ENCODE measurements at regions not wholly inside any gene's neighbourhood (a gene's known extent, or its start where the extent isn't known, plus 50 kb on each side); places are given as distances from the start of the nearest gene placed in this dataset.
"Not testable (repeated sequence)": the region's sequence is repeated elsewhere in the genome, so short reads cannot be mapped to it uniquely, and the experiment has no call there.

- no peak for DNase-seq (ENCODE audit: extremely low read depth, low read depth)
- H3K4me3 ChIP-seq (replicated peaks; ENCODE audit: low read depth, low read length) = no peak overlapping the region
- TF ChIP-seq CTCF (IDR thresholded peaks at IDR 0.05; ENCODE audit: low read depth, low read length, missing control alignments) = no peak
Measured at GRCh38 chr4:92012899-92013867, 290.6 kb upstream of the GRID2 start.

- no peak for DNase-seq (ENCODE audit: extremely low read depth, low read depth)
- TF ChIP-seq CTCF (IDR thresholded peaks at IDR 0.05; ENCODE audit: low read depth, low read length, missing control alignments) = no peak
- no peak overlapping the region for H3K4me3 ChIP-seq (replicated peaks; ENCODE audit: low read depth, low read length)
Measured at GRCh38 chr4:92014067-92014466, 289.7 kb upstream of the GRID2 start.

GRCh38 chr4:92021203-92021602 lies 282.6 kb upstream of the GRID2 start:
- DNase-seq (ENCODE audit: extremely low read depth, low read depth) = no peak
- TF ChIP-seq CTCF (IDR thresholded peaks at IDR 0.05; ENCODE audit: low read depth, low read length, missing control alignments) = no peak
- H3K4me3 ChIP-seq (replicated peaks; ENCODE audit: low read depth, low read length) = no peak overlapping the region

- H3K4me3 ChIP-seq (replicated peaks; ENCODE audit: low read depth, low read length) = no peak overlapping the region
- no peak for DNase-seq (ENCODE audit: extremely low read depth, low read depth)
- no peak for TF ChIP-seq CTCF (IDR thresholded peaks at IDR 0.05; ENCODE audit: low read depth, low read length, missing control alignments)
Measured at GRCh38 chr4:92021788-92022187, 282.0 kb upstream of the GRID2 start.

GRCh38 chr4:92028830-92029229 lies 274.9 kb upstream of the GRID2 start:
- H3K4me3 ChIP-seq (replicated peaks; ENCODE audit: low read depth, low read length); DNase-seq (ENCODE audit: extremely low read depth, low read depth): not testable (repeated sequence)

- TF ChIP-seq CTCF (IDR thresholded peaks at IDR 0.05; ENCODE audit: low read depth, low read length, missing control alignments) = no peak
- no peak for DNase-seq (ENCODE audit: extremely low read depth, low read depth)
- no peak overlapping the region for H3K4me3 ChIP-seq (replicated peaks; ENCODE audit: low read depth, low read length)
Measured at GRCh38 chr4:92031825-92032224, 271.9 kb upstream of the GRID2 start.

- H3K4me3 ChIP-seq (replicated peaks; ENCODE audit: low read depth, low read length) = no peak overlapping the region
- no peak for TF ChIP-seq CTCF (IDR thresholded peaks at IDR 0.05; ENCODE audit: low read depth, low read length, missing control alignments)
- DNase-seq (ENCODE audit: extremely low read depth, low read depth) = no peak
Measured at GRCh38 chr4:92035666-92036065, 268.1 kb upstream of the GRID2 start.
